Erythroblast (primary cell): ENCODE measurements at regions not wholly inside any gene's neighbourhood (a gene's known extent, or its start where the extent isn't known, plus 50 kb on each side); places are given as distances from the start of the nearest gene placed in this dataset.

Experiments
- GATA1 ChIP-seq: IDR thresholded peaks from 2 replicates; pipeline ENCODE4 v1.6.1; 2011; ENCODE audit warnings: low read depth, mild to moderate bottlenecking, control low read depth, low read length, moderate library complexity
- POLR2A ChIP-seq: IDR thresholded peaks from 2 replicates; pipeline ENCODE4 v1.6.1; 2011; ENCODE audit warnings: mild to moderate bottlenecking, low read length

DNA sequence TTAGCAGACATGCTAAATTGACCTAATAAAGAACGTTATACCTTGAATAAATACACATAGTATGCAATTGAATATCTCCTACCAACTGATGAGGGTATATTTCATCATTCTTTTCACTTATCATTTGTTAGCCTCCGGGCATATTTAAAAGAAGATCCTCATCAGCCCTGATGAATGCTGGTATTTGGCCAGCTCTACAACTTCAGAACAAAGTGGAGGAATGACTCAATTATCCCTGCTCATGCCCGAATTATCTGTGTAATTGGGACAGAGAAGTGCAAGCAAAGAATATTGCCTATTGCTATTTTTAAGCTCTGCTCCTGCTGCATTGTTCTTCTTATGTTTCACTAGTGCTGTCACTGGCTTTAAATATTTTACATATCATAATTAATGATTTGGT, 622.1 kb downstream of the METTL15 start:
- TF ChIP-seq POLR2A (no peak), GATA1 (no peak)
